ENCODE measurements at regions not wholly inside any gene's neighbourhood (a gene's known extent, or its start where the extent isn't known, plus 50 kb on each side); places are given as distances from the start of the nearest gene placed in this dataset.

DNA sequence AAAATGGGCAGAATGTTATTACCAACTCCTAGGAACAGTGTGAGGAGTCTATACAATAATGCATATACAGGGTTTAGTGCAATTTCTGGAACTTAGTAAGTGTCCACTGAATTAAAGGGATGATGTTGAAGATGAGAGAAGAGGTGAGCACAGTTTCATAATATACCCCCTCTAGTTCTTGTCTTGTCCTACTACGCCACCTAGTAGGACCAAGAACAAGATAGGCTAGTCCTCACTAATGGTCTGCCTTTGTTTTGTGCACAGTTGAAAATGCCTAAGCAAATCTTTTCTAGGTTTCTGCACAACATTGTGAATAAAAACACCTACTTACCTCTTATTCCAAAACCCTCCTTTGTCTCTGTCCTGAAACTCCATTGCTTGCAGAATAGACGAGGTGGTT lies 670.2 kb downstream of the CDH8 start:
- DNase-seq (ENCODE audit: low spot score) = no peak

DNA sequence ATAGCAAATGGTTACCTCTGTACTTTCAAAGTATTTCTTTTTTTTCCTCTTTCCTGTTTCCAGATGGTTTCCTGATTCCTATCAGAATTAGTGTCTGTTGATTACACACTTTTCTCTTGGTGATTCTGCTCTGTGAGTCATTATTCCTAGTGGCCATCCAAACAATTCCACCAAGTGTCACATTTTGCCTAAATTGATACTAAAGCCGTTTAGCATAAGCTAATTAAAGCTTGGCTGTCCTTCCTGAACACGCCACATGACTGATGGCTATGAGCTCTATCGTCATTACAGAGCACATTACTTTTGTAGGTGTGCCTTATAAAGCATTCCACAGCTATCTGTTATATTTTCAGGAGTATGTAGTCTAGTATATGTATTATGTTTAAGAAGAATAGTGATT lies 671.2 kb downstream of the CDH8 start:
- DNase-seq (ENCODE audit: low spot score) = no peak
- in situ Hi-C loops (cut with HindIII; ENCODE audit: low sequenced_read_pairs) = no loop called here

More for the DNA sequence above, 670.2 kb downstream of the CDH8 start:
- in situ Hi-C loops (cut with HindIII; ENCODE audit: low sequenced_read_pairs) = no loop called here

DNA sequence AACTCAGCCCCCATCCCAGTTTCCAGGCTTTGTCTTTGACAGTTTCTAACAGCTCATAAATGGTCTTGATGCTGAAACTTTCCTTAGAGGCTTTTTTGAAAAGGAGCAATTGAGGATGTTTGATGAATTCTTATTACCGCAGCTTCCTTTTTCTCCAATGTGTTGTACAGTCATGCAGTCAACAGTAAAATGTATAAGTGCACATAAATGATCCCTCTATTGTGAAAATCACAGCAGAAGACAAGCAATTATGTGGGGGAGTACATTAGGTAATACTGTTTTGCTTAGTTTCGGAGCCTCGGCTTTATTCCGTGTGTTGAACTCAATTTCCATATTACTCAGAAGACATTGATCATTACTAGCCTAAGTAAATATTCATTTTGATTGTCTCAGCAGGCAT lies 673.7 kb downstream of the CDH8 start:
- in situ Hi-C loops (cut with HindIII; ENCODE audit: low sequenced_read_pairs) = no loop called here
- DNase-seq (ENCODE audit: low spot score) = no peak

DNA sequence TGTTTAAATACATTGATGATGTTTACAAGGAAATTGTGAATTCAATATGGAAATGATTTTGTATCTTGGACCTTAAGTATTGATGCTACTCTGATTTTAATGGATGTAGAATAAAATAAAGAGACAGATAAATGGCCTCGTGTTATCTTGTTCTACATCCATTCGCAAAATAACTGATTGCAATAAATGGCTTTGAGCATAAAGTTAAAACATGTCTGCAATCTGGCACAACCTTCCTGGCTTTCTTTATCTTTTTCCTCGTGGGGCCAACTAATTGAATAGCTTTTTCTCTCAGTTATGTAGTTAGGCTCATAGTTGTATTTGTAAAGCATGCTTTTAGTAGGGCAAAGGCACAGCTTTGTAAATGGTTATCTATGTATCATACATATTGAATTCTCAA lies 691.4 kb downstream of the CDH8 start:
- no peak for DNase-seq (ENCODE audit: low spot score)
- in situ Hi-C loops (cut with HindIII; ENCODE audit: low sequenced_read_pairs) = no loop called here

DNA sequence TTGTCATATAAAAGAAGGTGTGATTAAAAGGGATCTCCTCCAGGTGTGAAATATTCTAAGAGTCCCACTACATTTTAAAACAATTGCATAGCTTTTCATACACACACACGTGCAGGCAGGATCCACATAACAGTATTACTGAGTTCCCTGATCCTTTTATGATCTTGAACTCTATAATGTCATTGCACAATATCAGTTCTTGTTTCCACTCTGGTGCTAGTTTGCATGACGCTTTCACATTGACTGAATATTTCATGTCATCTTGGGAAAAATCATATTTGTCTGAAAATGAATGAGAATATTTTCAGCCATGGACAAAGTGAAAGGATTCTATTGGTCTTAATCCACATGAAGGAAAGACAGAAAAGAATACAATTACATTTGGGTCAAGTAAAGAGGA lies 703.8 kb downstream of the CDH8 start:
- in situ Hi-C loops (cut with HindIII; ENCODE audit: low sequenced_read_pairs) = no loop called here
- no peak for DNase-seq (ENCODE audit: low spot score)

DNA sequence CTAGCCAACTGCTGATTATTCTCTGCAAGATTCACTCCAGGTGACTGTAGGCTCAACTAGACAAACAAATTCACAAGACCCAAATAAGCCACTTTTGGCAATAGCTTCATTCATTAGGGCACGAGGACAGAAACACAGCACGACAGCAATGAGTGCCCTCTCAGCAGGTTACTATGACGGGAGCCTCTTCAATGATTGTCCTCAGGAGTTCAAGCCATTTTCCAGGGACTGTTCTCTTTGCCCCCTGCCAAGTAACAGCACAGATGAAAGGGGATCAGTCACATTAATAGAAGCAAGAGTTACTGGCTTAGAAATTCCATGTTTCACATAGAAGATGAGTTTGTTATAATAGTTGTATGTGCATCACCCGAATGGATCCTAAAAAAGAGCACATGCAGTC lies 712.2 kb downstream of the CDH8 start:
- no peak for DNase-seq (ENCODE audit: low spot score)
- in situ Hi-C loops (cut with HindIII; ENCODE audit: low sequenced_read_pairs) = no loop called here

DNA sequence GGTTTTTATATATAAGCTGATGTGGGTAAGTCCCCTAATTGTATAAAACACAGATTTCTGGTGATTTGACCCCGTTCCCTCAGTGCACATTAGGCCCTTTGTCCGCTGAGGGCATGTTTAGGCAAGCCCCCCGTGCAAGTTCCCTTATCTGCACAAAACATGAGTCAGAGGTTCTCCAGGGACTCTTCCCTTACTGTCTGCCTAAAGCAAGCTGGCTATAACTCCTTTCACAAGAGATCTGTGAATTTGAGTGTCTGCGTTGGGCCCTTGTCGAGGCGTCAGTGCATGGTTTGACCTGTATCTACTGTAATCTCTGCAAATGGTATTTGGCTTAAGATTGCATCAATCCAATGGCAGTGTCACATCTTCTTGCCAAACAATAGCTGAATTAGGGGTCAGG lies 712.8 kb downstream of the CDH8 start:
- in situ Hi-C loops (cut with HindIII; ENCODE audit: low sequenced_read_pairs) = no loop called here

DNA sequence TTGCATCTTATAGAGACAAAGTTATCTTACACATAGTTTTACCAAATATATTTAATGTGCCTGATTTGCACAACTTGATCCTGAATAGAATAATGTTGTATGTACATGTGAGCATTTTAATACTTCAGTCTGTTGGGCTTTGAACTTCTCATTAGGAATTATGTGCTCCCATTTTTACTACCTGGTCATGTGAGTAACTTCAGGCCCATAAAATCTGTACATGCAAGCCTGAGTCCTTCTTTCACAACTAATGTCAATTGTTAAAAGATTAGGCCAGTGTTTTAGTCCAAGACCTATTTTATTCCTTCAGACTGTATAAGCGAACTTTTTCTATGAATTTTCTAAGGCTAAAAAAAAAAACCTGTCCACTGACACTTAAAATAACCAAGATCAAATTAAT lies 715.4 kb downstream of the CDH8 start:
- in situ Hi-C loops (cut with HindIII; ENCODE audit: low sequenced_read_pairs) = no loop called here

More for the DNA sequence above, 712.8 kb downstream of the CDH8 start:
- no peak for DNase-seq (ENCODE audit: low spot score)

DNA sequence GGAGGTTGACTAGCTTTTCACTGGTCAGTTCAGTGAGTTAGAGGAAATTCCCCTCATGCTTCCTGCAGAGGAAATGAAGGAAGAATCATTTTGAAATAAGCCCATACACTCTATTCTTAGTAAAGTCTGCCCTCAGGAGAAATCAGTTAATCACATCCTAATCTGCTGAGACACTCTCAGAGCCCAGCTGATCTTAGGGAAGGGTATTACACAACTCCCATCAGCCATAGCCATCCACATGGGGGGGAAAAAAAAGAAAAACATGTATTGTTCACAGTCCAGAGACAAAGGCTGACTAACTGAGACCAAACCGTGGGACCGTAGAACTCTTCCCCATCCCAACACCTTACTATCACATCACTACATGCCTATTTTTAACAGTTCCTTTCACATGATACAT lies 722.3 kb downstream of the CDH8 start:
- DNase-seq (ENCODE audit: low spot score) = no peak
- in situ Hi-C loops (cut with HindIII; ENCODE audit: low sequenced_read_pairs) = no loop called here

More for the DNA sequence above, 715.4 kb downstream of the CDH8 start:
- no peak for DNase-seq (ENCODE audit: low spot score)

DNA sequence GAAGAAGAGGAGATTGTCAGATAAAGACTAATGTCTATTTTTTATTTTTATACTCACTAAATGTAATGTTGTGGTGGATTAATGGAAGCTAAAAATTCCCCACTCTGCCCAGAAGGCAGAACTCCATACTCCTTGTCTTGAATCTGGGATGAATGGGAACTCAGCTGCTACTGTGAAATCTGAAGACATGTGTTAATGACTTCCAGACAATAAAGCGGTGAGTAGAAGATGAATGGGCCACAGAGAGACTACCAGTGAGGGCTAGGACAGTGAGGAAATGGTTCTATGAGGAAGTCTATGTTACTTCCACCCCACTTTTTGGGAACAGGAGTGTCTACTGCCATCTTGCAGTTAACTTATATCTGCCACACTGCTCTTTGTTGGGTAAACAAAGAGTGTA lies 726.9 kb downstream of the CDH8 start:
- in situ Hi-C loops (cut with HindIII; ENCODE audit: low sequenced_read_pairs) = no loop called here
- DNase-seq (ENCODE audit: low spot score) = no peak

DNA sequence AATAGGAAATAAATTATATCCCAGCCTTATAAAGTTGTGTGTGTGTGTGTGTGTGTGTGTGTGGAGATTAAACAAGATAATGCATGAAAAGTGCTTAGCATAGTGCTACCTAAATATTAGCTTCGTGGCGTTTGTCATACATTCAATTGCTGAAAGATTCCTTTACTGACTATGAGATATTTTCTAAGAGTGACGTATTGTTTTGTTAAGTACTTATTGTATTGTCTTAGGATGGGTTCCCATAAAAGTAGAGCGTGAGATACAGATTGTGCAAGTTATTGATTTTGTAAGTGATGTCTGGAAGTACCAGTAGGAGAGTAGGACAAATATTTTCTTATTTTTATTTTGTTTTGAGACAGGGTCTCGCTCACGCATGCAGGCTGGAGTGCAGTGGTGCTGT lies 730.0 kb downstream of the CDH8 start:
- in situ Hi-C loops (cut with HindIII; ENCODE audit: low sequenced_read_pairs) = no loop called here
- no peak for DNase-seq (ENCODE audit: low spot score)

DNA sequence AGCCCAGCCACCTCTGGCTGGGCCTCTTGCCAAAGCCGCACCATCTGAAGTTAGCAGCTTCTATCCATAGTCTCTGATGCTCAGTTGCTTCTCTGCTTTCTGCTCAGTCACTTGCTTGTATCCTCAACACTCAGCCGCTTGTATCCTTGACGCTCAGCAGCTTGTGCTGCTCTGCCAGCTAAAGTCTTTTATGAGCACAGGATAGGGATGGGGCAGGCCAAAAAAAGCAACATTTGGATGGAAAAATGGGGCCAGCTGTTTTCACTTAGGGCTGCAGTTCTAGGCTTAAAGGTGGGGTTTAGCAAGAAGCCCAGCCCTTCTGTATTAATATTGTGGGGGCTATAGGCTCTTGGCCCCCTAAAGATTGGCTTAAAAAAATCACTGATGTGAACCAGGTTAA lies 739.4 kb downstream of the CDH8 start:
- in situ Hi-C loops (cut with HindIII; ENCODE audit: low sequenced_read_pairs) = no loop called here
- no peak for DNase-seq (ENCODE audit: low spot score)

DNA sequence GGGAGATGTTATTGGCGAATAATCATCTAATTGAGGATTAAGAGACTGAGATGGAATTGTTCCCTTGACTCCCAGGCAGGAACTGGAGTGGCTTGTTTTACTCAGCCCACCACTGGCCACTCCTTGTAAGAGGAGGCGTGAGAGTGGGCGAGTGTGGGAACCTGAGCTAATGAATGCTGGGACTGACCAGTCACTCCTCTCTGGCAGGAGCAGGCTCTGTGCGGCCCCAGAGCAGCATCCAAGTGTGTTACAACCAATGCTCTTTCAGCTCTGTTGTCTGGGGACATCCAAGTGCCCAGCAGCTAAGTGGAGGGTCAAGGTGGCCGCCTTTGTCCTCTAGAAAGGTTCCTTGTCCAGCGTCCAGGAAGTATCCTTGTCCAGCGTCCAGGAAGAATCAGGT lies 739.9 kb downstream of the CDH8 start:
- DNase-seq (ENCODE audit: low spot score) = no peak
- in situ Hi-C loops (cut with HindIII; ENCODE audit: low sequenced_read_pairs) = no loop called here

DNA sequence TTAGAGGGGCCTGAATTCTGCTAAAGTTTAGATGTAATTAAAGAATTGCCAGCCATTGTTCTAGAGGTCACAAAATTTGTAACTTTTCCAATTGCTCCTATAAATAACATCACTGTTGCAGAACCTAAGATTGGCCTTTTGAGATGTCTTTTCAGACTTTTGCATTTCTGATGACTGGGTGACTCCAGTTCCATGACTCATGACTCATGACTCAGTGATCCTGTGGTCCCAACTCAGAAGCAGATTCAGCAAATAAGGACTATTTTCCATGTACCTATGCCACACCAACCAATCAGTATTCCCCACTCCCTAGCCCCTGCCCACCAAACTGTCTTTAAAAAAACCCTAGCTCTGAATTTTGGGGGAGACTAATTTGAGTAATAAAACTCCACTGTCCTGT lies 740.9 kb downstream of the CDH8 start:
- no peak for DNase-seq (ENCODE audit: low spot score)
- in situ Hi-C loops (cut with HindIII; ENCODE audit: low sequenced_read_pairs) = no loop called here

DNA sequence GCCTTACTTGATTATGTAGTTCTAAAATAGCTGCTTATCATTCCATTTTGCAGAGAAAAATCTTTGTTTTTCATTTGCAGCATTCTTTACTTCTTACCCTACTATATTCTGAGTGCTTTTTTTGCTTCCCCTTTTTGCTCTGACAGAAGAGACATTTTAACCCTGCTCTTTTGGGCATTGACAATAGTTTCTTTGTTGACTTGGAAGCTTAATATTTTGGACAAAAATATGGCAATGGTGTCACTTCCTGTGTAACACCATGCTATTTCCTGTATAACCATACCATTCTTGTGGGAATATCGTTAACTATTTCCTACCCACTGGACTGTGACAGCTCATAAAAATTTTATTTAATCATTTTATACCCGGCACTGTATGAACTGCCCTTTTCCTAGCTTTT lies 747.1 kb downstream of the CDH8 start:
- DNase-seq (ENCODE audit: low spot score) = no peak
- in situ Hi-C loops (cut with HindIII; ENCODE audit: low sequenced_read_pairs) = no loop called here

DNA sequence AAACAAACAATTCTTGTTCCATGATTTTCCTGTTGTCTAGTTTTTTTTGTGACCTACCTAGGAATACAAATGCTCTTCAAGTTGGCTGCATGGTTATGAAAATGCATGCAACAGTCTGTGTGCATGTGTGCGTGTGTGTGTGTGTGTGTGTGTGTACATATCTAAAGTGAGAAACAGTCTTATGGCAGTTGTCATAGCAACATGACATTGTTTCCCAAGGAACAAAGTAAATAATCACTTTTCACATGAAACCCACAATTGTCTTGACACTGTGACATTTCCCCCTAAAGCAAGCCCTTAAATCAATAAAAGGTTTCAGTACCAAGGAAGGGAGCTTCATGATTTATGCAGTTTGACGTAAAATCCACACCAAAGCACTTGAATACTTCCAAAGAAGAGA lies 758.4 kb downstream of the CDH8 start:
- DNase-seq (ENCODE audit: low spot score) = no peak
- in situ Hi-C loops (cut with HindIII; ENCODE audit: low sequenced_read_pairs) = no loop called here

DNA sequence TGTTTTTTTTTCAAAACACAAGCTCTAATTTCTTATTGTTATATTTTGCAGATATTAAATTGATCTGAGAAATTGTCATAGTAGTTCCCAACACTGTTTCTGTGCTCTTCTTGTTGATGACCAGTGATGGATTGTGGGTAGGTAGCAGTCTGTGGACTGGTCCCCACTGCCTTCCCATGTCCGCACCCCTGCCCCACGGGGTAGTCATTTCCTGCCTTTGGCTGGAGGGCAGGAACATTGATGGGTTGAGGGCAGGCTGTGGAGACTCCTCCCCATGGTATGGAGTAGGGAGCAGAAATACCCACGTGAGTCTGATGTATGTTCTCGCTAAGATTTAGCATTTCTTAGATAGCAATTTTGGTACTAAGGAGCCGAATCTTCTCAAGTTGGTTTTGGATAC lies 762.0 kb downstream of the CDH8 start:
- in situ Hi-C loops (cut with HindIII; ENCODE audit: low sequenced_read_pairs) = no loop called here
- no peak for DNase-seq (ENCODE audit: low spot score)

DNA sequence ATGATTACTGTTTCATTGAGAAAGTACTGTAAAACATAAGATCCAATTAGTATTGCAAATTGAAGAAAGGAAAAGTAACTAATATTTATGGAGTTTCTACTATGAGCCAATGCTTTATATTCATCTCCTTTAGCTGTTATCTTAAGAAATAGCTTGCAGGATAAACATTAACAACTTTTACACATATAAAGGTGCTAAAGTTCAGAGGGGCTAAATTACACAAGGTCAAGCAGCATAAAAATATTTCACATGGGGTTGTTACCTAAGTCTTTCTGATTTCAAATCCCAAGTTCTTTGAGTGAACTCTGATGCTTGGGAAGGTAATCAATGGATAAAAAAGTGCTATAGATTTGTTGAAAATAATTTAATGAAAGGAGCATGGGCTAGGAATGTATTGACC lies 765.5 kb downstream of the CDH8 start:
- DNase-seq (ENCODE audit: low spot score) = no peak
- in situ Hi-C loops (cut with HindIII; ENCODE audit: low sequenced_read_pairs) = no loop called here

DNA sequence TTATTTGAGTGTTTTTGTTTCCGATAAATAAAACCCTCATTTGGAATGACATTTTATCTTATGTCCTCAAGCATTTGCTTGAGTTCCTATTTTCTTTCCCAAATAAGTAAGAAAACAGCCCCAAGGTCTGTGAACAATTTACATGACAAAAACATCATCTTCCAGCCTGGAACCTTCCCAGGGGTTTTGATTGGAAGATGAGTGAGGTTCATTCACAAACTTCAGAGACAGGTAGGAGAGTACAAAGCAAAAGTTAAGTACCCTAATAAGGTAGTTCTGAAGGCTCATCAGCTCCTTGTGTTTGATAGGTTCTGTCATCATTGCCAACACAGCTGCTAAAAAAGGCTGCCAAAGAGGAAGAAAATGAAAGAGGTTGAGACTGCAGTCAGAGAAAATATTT lies 772.8 kb downstream of the CDH8 start:
- in situ Hi-C loops (cut with HindIII; ENCODE audit: low sequenced_read_pairs) = no loop called here
- no peak for DNase-seq (ENCODE audit: low spot score)

DNA sequence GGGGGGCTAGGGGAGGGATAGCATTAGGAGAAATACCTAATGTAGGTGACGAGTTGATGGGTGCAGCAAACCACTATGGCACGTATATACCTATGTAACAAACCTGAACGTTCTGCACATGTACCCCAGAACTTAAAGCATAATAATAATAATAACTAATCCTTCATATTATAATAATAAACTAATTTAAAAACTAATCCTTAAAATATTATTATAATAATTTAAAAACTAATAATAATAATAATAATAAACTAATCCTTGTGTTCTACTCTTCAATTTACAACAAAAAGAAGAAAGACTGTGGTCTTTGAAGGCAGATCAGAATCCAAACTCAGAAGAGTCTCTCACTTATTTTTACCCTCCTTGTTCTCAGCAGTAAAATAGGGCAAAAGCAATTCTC lies 774.9 kb downstream of the CDH8 start:
- DNase-seq (ENCODE audit: low spot score) = no peak
- in situ Hi-C loops (cut with HindIII; ENCODE audit: low sequenced_read_pairs) = no loop called here

DNA sequence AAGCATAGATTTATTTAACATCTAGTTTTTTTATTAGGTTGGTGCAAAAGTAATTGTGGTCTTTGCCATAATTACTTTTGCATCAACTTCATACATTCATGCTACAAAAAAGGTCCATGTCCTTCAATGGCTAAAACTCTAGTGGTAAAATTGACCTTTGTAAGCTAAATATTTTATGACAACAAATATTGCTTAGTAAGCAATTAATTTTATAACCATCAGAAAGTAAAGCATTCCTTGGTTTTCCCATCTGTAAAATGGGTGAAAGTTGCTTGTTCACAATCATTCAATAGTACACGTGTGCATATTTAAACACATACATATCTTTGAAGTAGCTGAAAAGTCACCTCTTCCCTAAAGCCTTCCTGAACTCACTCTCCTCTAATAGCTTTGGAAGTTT lies 789.6 kb downstream of the CDH8 start:
- no peak for DNase-seq (ENCODE audit: low spot score)
- in situ Hi-C loops (cut with HindIII; ENCODE audit: low sequenced_read_pairs) = no loop called here

DNA sequence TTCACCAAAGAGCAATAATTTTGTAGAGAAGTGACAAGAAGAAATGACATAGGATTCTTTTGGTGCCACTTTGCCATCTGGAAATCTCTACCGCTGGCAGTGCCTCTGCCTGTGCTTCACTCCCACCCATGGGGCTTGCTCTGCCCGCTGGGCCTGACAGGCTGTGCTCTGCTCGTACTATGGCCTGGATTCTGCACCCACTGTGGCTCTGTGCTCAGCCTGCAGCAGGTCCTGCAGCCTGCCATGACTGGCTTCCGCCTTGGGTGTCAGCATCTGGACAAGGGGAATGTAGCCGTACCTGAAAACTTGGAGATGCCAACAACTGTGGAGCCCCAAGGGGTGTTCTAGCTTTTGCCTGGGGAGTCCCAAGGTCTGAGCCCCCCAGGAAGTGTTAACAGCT lies 792.3 kb downstream of the CDH8 start:
- DNase-seq (ENCODE audit: low spot score) = no peak
- in situ Hi-C loops (cut with HindIII; ENCODE audit: low sequenced_read_pairs) = no loop called here
